ENCODE measurements at regions not wholly inside any gene's neighbourhood (a gene's known extent, or its start where the extent isn't known, plus 50 kb on each side); places are given as distances from the start of the nearest gene placed in this dataset.
A peak's percentile ranks its signal among the peaks of the same experiment; 100 is the strongest.

GRCh38 chr1:72568113-72568512 lies 285.8 kb upstream of the NEGR1 start:
- TF ChIP-seq POLR2A (IDR thresholded peaks at IDR 0.05) = no peak
- TF ChIP-seq POLR2AphosphoS5 (IDR thresholded peaks at IDR 0.05) = no peak
- TF ChIP-seq EP300 (IDR thresholded peaks at IDR 0.05) = no peak
- TF ChIP-seq, protein P1, sequence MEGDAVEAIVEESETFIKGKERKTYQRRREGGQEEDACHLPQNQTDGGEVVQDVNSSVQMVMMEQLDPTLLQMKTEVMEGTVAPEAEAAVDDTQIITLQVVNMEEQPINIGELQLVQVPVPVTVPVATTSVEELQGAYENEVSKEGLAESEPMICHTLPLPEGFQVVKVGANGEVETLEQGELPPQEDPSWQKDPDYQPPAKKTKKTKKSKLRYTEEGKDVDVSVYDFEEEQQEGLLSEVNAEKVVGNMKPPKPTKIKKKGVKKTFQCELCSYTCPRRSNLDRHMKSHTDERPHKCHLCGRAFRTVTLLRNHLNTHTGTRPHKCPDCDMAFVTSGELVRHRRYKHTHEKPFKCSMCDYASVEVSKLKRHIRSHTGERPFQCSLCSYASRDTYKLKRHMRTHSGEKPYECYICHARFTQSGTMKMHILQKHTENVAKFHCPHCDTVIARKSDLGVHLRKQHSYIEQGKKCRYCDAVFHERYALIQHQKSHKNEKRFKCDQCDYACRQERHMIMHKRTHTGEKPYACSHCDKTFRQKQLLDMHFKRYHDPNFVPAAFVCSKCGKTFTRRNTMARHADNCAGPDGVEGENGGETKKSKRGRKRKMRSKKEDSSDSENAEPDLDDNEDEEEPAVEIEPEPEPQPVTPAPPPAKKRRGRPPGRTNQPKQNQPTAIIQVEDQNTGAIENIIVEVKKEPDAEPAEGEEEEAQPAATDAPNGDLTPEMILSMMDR (IDR thresholded peaks at IDR 0.05) = no peak
- peaks cover 0 to 11% (median 5%) of the 10 kb centered on the region in 4 donors for H3K4me1 ChIP-seq
- no peak overlapping the region for H3K27ac ChIP-seq
- WGBS, 5 donors = 32 to 51% (median 47%) methylated on average over 1 of the region's 1 CpG
- H3K36me3 ChIP-seq = no peaks in the 10 kb centered on the region
- H3K27me3 ChIP-seq = no peaks in the 10 kb centered on the region
- no peaks in the 10 kb centered on the region for H3K9me3 ChIP-seq
- intact Hi-C loops (cut with DNase I; ENCODE audit: low total_unique reads) = no loop called here
- no peak for DNase-seq
- no peak overlapping the region for H3K4me3 ChIP-seq

- H3K27ac ChIP-seq = no peak overlapping the region
- H3K9me3 ChIP-seq = no peaks in the 10 kb centered on the region
- no peak overlapping the region for H3K4me3 ChIP-seq
- H3K4me1 ChIP-seq = peaks cover 0 to 11% (median 5%) of the 10 kb centered on the region in 4 donors
- no peaks in the 10 kb centered on the region for H3K27me3 ChIP-seq
- intact Hi-C loops (cut with DNase I; ENCODE audit: low total_unique reads) = no loop called here
- no peaks in the 10 kb centered on the region for H3K36me3 ChIP-seq
- peak in 1 of 2 donors; percentile 72 for DNase-seq
- no peak for TF ChIP-seq EP300 (IDR thresholded peaks at IDR 0.05)
- no peak for TF ChIP-seq POLR2A (IDR thresholded peaks at IDR 0.05)
- TF ChIP-seq, protein P1 (IDR thresholded peaks at IDR 0.05) = no peak
- TF ChIP-seq POLR2AphosphoS5 (IDR thresholded peaks at IDR 0.05) = no peak
Observed at GRCh38 chr1:72567521-72567920, 285.2 kb upstream of the NEGR1 start.

DNA sequence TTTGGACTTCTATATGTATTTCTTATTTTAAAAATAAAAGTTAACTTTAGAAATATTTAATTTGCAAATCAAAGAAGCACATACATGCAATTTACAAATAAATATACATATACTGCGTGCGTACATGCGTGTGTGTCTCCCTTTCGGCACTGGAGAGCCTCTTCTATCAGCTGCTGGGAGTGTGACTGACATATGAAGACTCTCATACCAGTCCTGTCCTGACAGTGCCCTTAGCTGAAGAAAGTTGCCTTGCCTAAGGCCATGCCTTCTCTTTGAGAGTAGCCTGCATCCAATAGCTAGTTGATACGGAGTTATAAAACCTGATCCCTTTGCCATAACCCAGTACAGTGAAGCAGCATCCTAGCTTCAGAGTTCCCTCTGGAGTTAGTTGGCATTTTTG lies 282.4 kb upstream of the NEGR1 start:
- no peaks in the 10 kb centered on the region for H3K27me3 ChIP-seq
- H3K4me3 ChIP-seq = no peak overlapping the region
- H3K9me3 ChIP-seq = no peaks in the 10 kb centered on the region
- WGBS, 5 donors = 94 to 98% (median 96%) methylated on average over 5 of the region's 5 CpGs
- intact Hi-C loops (cut with DNase I; ENCODE audit: low total_unique reads) = no loop called here
- no peak overlapping the region for H3K27ac ChIP-seq
- DNase-seq = no peak
- no peak for TF ChIP-seq POLR2A (IDR thresholded peaks at IDR 0.05)
- TF ChIP-seq, protein P1 (IDR thresholded peaks at IDR 0.05) = no peak
- TF ChIP-seq EP300 (IDR thresholded peaks at IDR 0.05) = no peak
- no peak for TF ChIP-seq POLR2AphosphoS5 (IDR thresholded peaks at IDR 0.05)
- H3K36me3 ChIP-seq = no peaks in the 10 kb centered on the region
- H3K4me1 ChIP-seq = peaks cover 0 to 11% (median 5%) of the 10 kb centered on the region in 4 donors

DNA sequence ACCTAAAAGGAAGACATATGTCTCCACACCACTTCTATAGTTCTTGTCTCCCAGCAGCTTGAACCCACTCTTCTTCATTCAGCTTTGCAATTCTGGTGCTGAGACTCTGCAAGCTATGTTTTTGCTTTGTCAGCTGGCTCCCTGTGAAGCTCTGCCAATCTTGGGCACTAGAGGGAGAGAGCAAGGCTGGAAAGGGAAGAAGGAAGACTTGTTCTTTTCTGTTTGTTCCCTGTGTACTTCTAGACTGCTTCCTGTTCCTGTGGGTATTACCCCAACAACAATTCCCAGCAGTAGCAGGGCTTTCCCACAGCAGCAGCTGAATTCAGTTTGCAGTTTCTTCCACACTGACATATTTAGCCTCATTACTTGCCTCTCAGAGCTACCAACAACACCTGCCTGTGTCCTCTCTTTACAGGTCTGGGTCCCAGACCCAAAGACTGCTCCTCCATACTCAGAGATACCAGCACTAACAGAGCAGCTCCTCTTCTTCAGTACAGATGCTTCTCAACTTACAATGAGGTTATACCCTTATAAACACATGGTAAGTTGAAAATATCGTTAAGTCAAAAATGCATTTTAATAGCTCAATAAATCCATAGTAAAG lies 275.2 kb upstream of the NEGR1 start:
- TF ChIP-seq POLR2AphosphoS5 (IDR thresholded peaks at IDR 0.05) (no peak), POLR2A (IDR thresholded peaks at IDR 0.05) (no peak), EP300 (IDR thresholded peaks at IDR 0.05) (no peak)
- TF ChIP-seq, protein P1 (IDR thresholded peaks at IDR 0.05) = peak in 1 of 7 experiments; percentile 12
- Histone ChIP-seq H3K27ac (no peak overlapping the region), H3K4me1 (no peaks in the 10 kb centered on the region), H3K36me3 (no peaks in the 10 kb centered on the region), H3K4me3 (no peak overlapping the region), H3K27me3 (no peaks in the 10 kb centered on the region), H3K9me3 (no peaks in the 10 kb centered on the region)
- WGBS, 5 donors = 79 to 100% (median 89%) methylated on average over 1 of the region's 1 CpG
- peak in 1 of 2 donors; percentile 28 for DNase-seq
- intact Hi-C loops (cut with DNase I; ENCODE audit: low total_unique reads) = no loop called here
